ENCODE measurements at regions not wholly inside any gene's neighbourhood (a gene's known extent, or its start where the extent isn't known, plus 50 kb on each side); places are given as distances from the start of the nearest gene placed in this dataset.

DNA sequence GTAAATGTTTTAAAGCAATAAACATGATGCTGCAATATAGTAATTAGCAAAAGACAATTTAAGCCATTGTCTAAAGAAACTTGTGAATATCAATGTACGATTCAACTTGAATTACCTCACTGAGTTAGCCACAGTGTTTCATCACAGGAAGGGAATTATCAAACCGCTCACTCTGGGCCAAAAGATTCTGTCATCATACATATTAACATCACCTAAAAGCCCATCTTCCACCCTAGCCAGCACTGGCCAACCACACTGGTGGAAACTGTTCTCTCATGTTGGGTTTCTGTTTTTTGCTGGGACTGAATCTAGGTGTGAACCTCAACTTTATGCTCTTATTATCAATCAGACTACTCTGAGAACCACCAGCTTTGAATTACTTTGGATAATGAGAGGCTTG lies 497.7 kb upstream of the THBS1 start:
- Mint-ChIP-seq H3K4me1 (peaks cover 4% of the 10 kb centered on the region), H3K36me3 (ENCODE audit: low read depth) (no peaks in the 10 kb centered on the region), H3K4me3 (no peak overlapping the region), H3K27me3 (ENCODE audit: low read depth, poor library complexity) (peaks cover under 1% of the 10 kb centered on the region), H3K27ac (no peak overlapping the region), H3K9me3 (no peaks in the 10 kb centered on the region)
- TF ChIP-seq CTCF (IDR thresholded peaks at IDR 0.05), result no peak
- no peak for DNase-seq

DNA sequence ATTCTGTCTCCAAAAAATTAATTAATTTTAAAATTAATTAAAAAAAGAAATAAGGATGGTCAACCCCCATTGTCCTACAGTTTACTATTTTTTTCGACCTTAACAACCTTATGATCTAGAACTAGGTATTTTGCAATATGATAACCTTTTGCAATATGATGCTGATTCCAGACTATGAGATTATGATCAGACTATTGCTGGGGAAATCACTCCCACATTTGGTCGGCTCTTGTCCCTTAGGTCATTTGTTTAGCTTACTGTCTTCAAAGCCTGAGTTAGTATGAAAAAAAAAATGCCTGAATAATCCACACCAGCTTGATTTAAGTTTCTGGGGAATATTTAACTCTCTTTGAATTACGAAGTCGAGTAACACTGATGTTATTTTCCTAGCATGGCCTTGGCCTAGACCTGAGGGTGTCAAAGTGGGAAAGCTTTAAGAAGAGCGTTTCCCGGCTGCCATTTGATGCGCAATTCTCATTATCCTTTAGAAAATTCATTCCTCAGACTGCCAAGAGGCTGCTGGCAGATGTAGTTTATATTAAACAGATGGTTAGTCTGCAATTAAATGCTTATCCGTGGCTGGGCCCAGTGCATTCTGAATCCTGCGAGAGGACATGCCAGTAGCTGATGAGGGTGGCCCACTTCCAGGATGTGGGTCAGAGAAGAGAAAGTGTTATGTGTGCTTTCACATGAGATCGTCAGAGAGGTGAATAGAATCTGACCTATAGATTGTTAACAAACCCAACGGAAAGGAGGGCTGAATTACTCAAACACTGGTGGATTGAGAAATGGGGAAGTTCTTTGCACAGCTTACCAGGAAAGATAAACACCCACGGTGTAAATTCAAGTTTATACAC lies 496.0 kb upstream of the THBS1 start:
- Mint-ChIP-seq H3K4me3 (no peak overlapping the region), H3K27me3 (ENCODE audit: low read depth, poor library complexity) (no peaks in the 10 kb centered on the region), H3K27ac (no peak overlapping the region), H3K36me3 (ENCODE audit: low read depth) (no peaks in the 10 kb centered on the region), H3K4me1 (peaks cover 4% of the 10 kb centered on the region), H3K9me3 (no peaks in the 10 kb centered on the region)
- no peak for DNase-seq
- no peak for TF ChIP-seq CTCF (IDR thresholded peaks at IDR 0.05)

- Mint-ChIP-seq H3K27me3 (ENCODE audit: low read depth, poor library complexity) (no peaks in the 10 kb centered on the region), H3K36me3 (ENCODE audit: low read depth) (no peaks in the 10 kb centered on the region), H3K27ac (no peak overlapping the region), H3K4me3 (no peak overlapping the region), H3K9me3 (no peaks in the 10 kb centered on the region), H3K4me1 (peaks cover 12% of the 10 kb centered on the region)
- TF ChIP-seq CTCF (IDR thresholded peaks at IDR 0.05), result no peak
- DNase-seq, result no peak
Observed at GRCh38 chr15:39086641-39087040, 494.2 kb upstream of the THBS1 start.

DNA sequence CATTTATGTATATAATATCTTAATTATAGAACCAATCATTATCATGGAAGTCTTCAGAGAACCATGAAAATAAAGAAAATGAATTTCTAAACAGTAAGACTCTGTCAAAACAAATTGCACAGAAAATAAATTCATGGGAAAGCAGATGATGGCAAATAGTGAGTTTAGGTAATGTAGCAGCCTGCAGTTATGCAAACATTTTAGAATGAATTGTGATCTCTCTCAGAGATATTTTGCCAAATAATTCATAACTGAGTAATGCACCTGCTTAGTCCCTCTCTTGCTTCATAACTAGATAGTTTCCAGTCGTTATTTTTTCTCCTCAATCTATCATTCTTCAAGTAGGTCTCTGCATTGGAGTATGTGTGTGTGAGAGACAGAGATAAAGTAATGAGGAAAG lies 492.7 kb upstream of the THBS1 start:
- H3K27me3 Mint-ChIP-seq (ENCODE audit: low read depth, poor library complexity), result no peaks in the 10 kb centered on the region
- peaks cover 12% of the 10 kb centered on the region for H3K4me1 Mint-ChIP-seq
- no peaks in the 10 kb centered on the region for H3K9me3 Mint-ChIP-seq
- DNase-seq, result no peak
- no peak for TF ChIP-seq CTCF (IDR thresholded peaks at IDR 0.05)
- H3K27ac Mint-ChIP-seq, result no peak overlapping the region
- H3K36me3 Mint-ChIP-seq (ENCODE audit: low read depth), result no peaks in the 10 kb centered on the region
- H3K4me3 Mint-ChIP-seq, result no peak overlapping the region

- DNase-seq, result no peak
- no peaks in the 10 kb centered on the region for H3K9me3 Mint-ChIP-seq
Observed at GRCh38 chr15:39092354-39092753, 488.5 kb upstream of the THBS1 start.

More at GRCh38 chr15:39092354-39092753, 488.5 kb upstream of the THBS1 start:
- Mint-ChIP-seq H3K4me1 (peaks cover 23% of the 10 kb centered on the region), H3K4me3 (no peak overlapping the region), H3K36me3 (ENCODE audit: low read depth) (no peaks in the 10 kb centered on the region), H3K27me3 (ENCODE audit: low read depth, poor library complexity) (no peaks in the 10 kb centered on the region), H3K27ac (no peak overlapping the region)
- no peak for TF ChIP-seq CTCF (IDR thresholded peaks at IDR 0.05)

All from nephron progenitor cell (in vitro differentiated cells).